Stimulated activated CD4-positive, alpha-beta T cell treated with anti-CD3 and anti-CD28 coated beads, Interleukin-1b, Interleukin-23, amount 100 ng/mL, for 24 hours (primary cell): ENCODE measurements at regions not wholly inside any gene's neighbourhood (a gene's known extent, or its start where the extent isn't known, plus 50 kb on each side); places are given as distances from the start of the nearest gene placed in this dataset.

Experiments used
- DNase-seq, 4 experiments: peaks; one replicate each; pipeline ENCODE4 v3.0.0-alpha.2; 2020; ENCODE audit warnings: low read depth in 4 of 4, low spot score in 1 of 4

DNA sequence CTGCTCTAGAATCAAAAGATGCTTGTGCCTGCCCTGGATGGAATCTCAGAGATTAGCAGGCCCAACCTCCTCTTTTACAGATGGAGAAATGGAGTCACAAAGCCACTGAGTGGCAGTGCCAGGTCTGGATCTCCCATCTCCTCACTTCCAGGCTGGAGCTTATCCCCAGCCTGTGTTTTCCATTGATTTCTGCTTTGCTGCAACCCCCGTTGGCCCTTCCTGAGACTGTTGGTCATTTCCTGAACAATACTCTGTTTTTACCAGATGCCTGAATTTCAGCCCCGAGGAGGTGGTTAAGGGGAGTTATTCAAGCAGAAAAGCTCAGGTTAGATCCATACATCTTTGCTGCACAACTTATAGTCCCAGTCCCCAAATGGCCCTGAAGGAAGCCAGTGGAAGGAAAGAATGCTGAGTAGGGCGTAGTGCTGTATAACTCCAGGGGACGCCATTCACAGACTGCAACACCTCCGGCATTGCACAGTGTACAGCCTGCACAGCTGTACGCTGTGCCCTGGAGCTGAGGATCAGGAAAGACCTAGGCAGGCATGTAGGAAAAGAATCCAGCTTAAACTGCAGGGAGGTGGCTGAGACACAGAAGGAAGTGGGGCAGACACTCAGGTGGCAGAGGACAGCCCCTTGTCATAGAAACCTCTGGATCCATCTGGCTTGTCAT is 77.5 kb downstream of the RPLP1 start:
- DNase-seq, result no peak

DNA sequence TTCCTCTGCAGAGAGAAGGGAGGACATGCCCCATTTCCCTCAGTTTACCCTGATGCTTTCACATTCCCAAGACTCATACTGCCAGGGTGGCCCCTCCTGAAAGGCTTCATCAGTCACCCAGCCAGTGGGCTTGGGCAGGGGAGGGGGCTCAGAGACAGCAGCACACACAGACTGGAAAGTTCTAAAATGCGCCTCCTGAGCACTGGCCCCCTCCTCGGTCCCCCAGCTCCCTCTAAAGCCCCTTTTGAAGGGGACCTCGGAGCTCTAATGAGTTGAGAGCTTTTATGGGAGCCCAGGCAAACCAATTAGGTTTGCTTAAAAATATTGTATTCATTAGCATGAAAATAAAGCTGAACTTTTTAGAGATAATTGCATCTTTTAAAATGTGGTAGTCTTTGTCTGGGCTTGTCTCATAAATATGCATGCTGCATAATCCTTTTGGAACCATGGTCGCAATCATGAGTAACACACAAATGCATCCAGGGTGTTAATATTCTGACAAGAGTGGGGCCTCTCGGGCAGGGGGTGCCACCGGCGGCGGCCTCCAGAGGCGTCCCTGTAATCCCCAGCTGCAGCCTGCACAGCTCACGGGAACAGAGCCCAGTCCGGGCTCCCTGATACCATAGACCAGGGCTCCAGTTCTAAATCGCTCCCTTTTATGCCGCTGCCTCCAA is 78.5 kb downstream of the RPLP1 start:
- DNase-seq, result no peak

DNA sequence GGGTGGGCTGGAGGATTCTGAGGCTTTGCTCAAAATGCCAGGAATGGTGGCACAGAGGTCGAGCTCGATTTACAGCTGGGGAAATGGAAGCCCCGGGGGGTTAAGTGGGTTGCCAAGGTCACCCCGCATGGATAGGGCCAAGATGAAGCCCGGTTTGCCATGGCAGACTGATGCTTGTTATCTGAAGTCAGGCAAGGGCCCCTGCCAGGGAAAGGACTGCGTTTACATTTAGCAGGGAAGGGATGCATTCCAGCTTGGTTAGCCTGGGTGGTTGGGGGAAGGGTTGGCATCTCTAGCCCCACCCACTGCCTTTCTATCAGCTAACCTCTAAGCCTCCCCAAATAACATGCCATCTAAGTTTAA is 79.0 kb downstream of the RPLP1 start:
- DNase-seq, result no peak

DNA sequence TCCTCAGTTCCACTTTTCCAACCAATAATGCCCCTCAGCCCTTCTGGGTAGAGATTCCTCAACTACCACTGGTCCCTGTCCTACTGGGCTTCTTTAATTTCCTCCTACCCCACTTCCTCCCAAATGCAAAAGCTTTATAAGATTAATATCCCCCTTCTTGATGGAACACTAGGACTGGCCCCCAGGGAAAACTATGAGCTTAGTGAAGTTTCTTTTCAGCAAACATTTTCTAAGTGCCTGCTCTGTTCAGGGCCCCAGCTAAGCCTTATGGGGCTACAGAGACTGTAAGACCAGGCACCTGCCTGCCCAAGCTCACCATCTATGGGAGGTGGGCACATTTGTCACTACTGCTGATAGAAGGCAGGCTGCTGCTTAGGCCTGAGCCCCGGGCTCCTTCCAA is 79.4 kb downstream of the RPLP1 start:
- DNase-seq, result no peak

DNA sequence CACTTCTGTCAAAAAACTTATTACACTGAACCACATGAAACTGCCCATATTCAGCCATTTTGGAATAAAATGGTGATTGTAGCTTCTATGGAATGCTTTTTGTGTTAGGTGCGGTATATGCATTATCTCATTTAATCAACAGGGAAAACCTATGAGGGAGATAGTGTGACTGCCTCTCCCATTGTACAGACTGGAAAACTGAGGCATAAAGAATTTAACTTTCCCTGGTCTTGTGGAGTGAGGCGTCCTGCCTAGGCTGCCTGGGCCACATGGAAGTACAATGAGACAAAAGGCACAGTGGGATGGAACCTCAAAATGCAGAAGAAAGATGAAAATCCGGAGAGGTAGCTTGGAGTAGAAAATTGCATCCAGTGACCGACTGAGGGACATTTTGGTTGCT is 80.2 kb downstream of the RPLP1 start:
- no peak for DNase-seq

DNA sequence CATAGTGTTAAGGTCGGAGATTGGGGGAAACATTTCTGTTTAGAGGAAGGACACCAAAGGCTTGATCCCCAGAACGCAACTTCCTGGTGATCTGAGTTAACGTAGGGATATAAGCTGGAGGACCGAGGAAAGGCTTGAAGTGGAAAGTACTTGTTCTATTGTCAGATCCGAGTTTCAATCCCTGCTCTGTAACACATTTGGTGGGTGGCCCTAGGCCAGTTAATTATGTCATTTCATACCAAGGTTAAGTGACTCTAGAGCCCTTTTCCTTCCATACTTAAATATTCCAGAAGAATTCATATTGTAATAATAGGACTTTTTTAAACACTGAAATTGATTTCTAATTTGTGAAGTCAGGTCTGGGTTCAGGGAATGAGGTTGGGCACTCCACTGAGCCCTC is 80.9 kb downstream of the RPLP1 start:
- DNase-seq, result no peak

DNA sequence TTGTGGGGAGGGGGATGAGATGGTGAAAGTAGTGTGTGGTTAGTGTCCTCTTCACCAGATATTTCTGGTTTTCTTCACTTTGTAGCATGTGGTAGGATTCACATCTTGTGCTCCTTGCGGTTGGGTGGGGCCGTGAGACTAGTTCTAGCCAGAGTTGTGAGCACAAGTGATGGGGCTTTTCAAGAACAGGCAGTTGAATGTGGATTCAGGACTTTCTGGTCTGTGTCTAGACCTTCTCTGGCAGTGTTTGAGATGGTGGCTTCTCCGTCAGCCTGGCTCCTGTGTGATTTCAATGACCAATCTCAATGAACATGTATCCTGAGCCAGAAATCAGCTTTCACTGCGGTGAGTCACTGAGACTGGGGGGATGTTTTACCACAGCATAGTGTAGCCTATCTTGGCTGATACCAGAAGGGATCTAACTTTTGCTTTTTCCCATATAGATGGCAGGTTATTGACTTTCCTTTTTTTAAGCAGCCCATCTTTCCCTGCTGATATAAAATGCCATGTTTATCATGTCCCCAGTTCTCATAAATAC is 82.6 kb downstream of the RPLP1 start:
- no peak for DNase-seq

DNA sequence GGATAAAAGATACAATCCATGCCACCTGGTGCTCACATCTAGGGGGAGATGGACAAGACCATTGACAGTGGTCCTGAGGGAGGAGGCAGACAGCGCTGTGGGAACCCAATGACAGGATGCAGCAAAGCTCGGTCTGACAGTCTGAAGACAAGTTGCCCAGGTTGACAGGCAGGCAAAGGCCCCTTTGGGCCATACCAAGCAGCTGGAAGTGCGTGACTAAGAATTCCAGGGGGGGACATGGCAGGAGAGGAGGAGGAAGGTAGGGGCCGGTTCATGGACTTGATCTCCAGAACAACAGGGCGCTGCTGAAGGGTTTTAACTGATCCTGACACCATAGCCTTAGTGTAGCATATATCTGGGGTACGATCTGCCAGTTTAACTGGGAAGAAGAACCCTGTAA is 83.4 kb downstream of the RPLP1 start:
- DNase-seq, result no peak

DNA sequence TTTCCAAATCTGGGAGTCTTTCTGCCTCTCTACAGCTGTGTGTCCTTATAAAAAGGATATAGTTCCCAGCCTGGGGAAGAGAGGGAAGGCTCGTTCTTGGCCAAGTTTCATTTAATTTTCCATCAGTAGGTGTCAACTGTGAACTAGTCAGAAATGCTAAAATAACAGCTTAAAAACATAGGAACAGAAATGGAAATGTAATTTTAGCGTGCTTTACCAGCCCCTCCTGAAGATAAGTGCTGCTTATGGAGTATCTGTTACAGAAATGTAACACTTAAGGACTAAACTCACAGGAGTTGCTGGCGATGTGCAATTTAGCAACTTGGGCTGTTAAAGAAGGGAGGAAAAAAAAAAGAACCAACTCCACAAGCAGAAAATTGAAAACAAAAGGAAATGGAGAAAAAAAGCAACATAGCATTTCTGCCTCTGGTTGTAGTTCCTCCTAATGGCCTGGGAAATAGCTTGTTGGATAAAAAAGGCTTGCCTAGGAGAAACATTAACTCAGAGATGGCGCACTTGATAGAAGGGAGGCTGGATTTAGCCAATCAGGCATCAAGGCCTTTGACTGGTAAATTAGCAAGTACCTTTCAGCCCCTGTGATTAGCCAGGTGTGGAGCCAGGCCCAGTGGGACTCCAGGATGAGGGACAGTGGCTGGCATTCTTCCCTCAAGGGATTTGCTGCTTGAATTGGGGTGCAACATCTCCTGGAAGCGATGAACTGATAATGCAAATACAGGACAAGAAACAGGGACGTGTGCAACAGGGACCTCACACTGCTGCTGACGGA is 84.3 kb downstream of the RPLP1 start:
- DNase-seq, result no peak

DNA sequence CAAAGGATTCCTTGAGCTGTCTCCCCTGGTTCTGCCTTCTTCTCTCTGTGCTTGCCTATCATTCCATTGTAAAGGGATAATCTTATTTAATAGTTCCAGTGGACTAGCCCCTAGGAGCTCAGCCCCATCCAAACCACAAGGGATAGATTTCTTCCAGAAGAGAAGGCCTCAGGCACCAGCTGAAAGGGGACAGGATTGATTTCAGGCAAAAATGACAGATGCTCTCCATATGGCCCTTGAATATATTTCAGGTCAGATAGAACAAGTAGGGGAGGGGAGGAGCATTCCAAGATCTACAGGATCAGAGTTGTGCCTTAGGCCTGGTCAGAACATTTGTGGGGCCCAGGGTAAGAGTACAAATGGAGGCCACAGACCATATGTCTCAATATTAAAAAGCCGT is 85.3 kb downstream of the RPLP1 start:
- DNase-seq, result no peak

DNA sequence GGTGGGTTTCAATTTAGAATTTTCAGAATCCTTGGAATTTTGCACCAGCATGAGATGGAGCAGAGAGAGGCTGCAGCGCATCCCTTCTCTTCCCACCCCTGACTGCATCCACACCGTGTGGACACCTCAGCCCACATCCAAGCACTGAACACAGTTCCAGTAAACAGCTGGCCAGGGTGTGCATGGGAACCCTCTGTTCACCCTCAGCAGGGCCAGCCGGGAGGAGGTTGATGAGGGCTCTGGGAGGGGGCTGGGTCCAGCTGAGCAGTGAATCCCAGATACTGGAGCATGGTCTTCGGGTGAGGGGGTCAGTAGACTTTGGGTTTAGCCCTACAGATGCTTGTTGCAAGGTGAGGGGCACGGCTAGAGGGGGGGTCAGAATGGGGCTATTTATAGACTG is 85.8 kb downstream of the RPLP1 start:
- no peak for DNase-seq

DNA sequence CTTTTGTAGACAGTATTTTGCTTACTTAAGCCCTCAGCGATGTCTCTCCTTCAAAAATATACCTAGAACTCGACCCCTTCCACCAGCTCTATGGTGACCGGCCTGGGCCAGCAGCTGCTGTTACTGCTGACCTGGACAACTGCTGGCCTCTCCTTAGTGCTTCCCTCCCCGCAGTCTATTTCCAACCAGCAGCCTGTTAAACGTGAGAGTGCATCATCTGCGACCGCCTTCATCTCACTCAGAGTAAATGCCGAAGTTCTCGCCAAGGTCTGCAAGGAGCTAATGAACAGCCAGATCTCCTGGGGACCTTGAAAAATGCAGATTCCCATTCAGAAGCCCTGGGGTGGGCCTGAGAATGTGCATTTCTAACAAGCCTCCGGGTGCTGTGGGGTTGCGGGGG is 86.7 kb downstream of the RPLP1 start:
- no peak for DNase-seq

DNA sequence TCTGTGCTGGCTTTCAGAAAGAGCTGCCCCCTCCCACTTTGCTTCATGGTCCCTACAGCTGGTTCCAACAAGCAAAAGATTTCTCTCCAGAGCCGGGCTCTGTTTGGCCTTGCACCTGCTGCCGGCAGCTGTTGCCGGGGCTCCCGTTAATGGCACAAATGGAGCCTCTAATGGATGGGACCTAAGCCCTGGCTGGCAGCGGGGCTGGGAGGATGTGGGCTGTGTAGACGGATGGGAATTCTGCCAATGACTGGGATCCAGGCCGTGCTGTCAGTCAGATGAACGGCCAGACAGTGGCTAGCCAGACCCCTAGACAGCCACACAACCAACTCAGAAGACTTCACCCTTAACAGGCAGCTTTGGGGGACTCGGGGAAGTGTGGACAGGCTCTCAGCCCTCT is 88.0 kb downstream of the RPLP1 start:
- DNase-seq, result no peak

DNA sequence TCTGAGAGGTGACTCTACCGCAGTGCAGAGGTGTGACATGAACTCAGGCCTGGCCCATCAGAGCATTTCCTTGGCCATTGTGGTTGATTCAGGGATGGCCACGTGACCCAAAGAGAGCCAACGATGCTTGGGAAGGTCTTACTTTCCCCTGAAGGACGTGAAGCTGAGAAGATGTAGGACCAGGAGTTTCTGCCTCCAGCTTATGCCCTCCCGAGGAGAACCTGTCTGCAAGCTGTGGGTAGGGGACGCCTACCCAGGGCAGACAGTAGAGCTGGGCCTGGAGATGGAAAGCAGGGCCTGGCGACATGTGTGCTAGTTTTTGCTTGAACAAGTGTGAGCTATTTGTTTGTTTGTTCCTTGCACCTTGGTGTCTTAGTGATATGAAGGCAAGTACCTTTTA is 89.4 kb downstream of the RPLP1 start:
- DNase-seq, result no peak

DNA sequence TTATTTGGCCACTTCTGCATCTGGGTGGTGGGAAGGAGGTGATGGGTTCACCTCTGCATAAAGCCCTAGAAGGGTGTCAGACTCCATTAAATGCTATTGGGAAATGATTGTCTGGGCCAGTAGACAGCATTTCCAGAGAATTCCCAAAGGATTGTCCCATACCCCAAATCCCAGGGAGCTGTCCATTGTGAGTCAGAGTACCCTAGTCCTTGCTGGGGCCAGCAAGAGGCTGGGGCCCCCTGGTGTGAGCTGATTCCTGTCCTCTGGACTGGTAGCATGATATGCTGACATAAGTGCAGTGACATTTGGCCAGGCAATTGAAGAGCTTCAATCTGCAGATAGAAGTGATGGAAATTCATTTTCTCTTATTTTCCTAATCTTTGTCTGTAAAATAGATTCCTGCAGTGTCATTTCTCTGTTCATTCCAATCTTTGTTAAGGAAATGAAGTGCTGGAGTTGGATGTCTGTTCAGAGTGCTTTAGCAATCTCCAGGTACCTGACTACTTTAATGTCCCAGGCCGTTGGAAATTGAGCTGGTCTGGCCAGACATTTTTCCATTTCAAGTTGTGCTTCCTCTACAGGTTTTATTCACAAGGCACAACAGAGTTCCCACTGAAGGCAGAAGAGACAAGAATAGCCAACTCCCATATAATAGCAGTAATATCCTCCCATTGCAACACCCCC is 91.2 kb downstream of the RPLP1 start:
- no peak for DNase-seq

DNA sequence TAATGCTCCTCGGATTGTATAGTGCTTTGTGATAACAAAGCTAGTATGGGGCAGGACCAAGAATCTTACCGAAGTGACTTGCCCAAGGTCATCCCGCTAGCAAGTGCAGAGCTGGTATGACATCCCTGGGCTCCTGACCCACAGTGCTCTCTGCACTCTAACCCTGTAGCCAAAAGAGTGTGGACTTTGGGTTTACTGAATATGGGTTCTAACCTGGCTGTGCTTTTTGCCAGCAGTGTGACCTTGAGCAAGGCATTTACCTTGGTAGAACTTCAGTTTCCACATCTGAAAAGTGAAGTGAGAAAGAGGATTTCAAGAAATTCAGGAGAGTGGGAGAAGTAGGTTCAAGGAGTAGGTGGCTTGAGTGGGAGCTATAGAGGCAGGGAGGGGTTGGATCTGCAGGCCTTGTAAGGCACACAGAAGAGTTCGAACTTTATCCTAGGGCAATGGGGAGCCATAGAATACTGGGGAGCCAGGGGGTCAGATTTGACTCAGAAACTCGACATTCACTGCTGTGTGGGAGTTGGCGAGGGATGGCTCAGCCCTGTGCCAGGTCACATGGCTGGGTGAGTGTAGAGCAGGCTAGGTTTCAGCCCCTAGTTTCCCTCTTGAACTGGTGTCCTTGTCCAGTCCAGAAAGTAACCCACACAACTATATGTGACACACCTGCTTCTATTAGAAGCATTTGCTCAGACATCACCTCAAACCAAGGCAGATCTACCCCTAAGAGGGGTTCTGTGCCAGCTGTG is 91.9 kb downstream of the RPLP1 start:
- DNase-seq, result no peak

DNA sequence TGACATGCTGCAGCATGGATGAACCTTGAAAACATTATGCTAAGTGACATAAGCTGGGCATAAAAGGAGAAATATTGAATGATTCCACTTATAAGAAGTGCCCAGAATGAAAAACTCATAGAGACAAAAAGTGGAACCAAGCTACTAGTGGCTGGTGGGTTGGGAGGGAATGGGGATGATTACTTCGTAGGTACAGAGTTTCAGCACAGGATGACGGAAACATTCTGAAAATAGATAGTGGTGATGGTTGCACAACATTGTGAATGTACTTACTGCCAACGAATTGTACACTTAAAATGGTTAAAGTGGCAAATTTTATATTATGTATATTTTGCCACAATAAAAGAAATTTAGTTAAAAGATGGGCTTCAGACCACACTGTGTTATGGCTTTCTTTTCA is 93.6 kb downstream of the RPLP1 start:
- DNase-seq, result no peak

DNA sequence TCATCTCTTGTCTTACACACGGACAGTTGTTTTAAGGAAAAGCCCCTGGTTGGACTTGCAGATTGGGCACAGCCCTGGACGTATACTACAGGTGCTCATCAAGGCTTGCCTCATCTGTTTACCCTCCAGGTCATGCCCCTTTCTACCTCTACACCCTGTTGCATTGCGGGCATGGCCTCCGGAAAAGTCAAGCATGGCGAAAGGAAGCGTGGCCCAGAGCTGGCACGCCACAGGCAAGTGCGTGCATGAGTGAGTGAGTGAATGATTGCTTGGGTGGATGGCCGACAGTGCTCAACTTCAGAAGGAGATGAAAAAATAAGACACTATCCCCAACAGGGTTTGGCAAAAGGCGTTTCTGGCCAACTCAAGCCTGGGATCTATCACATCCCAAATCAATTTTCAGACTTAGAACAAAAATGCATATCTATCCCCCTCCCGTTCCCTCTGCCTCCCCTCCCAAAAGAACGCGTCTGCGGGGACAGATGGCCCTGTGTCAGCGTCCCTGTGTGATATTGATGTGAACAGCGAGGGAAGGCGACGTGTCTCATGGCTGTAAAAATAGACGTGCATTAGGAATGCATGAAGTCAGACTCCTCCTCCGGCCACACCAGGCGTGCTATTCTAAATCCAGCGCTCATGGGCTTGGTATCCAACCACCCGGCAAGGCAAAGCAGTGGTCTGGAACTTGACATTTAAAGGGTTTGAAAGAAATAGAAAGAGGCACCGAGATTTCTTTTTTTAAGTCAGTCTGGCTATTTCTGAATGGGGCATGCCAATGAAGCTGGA is 96.0 kb downstream of the RPLP1 start:
- no peak for DNase-seq

DNA sequence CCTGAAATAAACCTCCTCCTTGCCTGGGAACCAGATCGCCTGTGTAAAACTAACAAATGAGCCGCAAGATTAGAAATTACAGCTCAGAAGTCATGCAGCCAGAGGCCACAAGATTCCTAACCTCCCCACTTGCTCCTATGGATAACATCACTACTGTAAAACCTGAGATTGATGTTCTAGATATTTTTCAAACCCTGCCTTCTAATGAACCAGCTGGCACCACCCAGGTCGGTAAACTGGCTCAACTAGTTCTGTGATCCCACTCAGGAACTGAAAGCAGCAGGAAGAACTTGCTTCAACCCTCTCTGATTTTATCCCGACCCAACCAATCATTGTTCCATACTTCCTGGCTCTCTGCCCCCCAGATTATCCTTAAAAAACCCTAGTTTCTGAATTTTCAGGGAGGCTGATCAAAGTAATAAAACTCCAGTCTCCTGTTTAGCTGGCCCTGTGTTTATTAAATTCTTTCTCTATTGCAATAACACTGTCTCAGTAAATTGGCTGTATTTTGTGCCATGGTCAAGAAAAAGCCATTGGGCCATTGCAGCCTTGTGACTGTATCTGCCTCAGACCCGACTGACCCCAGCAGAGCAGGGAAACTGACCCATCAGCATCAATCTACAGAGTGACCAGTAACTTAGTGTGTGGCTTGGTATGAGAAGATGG is 98.9 kb downstream of the RPLP1 start:
- no peak for DNase-seq
